ENCODE measurements at regions not wholly inside any gene's neighbourhood (a gene's known extent, or its start where the extent isn't known, plus 50 kb on each side); places are given as distances from the start of the nearest gene placed in this dataset.

- WGBS (ENCODE audit: extremely low coverage, insufficient read length, low lambda C conversion rate), result no CpG with 5 or more reads among the region's 1 CpG
- peaks cover 0 to 2% of the 10 kb centered on the region in 2 experiments; a peak in 1 of 5 replicates for H3K9me3 Mint-ChIP-seq
- no peak overlapping the region for H2AFZ ChIP-seq (ENCODE audit: low read length)
These were observed 148.3 kb upstream of the NXPH2 start for GRCh38 chr2:138928374-138929021.

More at GRCh38 chr2:138928374-138929021, 148.3 kb upstream of the NXPH2 start:
- Histone ChIP-seq H2BK15ac (ENCODE audit: low read depth, low read length) (no peak overlapping the region), H4K5ac (ENCODE audit: insufficient read length, low read depth, low read length) (no peak overlapping the region), H2BK5ac (ENCODE audit: insufficient read length, low read length) (no peak overlapping the region), H2AK5ac (ENCODE audit: insufficient read length, low read length) (no peak overlapping the region), H3K4me1 (ENCODE audit: insufficient read depth, low read length) (0 out of 2 replicates have a peak, but pooled peaks cover 2% of the 10 kb centered on the region), H3K14ac (ENCODE audit: insufficient read depth, low read length) (no peak overlapping the region), H4K20me1 (ENCODE audit: control insufficient read depth, insufficient read depth, insufficient read length) (no peaks in the 10 kb centered on the region), H2BK12ac (ENCODE audit: insufficient read length, low read depth, low read length) (no peak overlapping the region), H3K4ac (ENCODE audit: low read depth, low read length) (no peak overlapping the region), H3K18ac (ENCODE audit: insufficient read length, low read depth, low read length) (no peak overlapping the region), H2BK20ac (ENCODE audit: low read depth, low read length, poor library complexity, severe bottlenecking) (no peak overlapping the region), H3K23ac (ENCODE audit: insufficient read length, low read depth, low read length) (no peak overlapping the region), H3K4me2 (ENCODE audit: insufficient read depth, insufficient read length, low read length) (no peak overlapping the region), H3K9ac (ENCODE audit: extremely low read depth, insufficient read length, low read length) (no peak overlapping the region), H3K56ac (ENCODE audit: insufficient read length, low read depth, low read length) (no peak overlapping the region), H4K91ac (ENCODE audit: insufficient read length, low read depth, low read length) (no peak overlapping the region), H3K27me3 (ENCODE audit: insufficient read depth, low read length) (no peaks in the 10 kb centered on the region), H3K79me2 (ENCODE audit: insufficient read depth, low read length) (no peaks in the 10 kb centered on the region), H3T11ph (ENCODE audit: low read length) (no peak overlapping the region), H4K8ac (replicated peaks; ENCODE audit: insufficient read length, low read depth, low read length) (no peak overlapping the region), H3K79me1 (ENCODE audit: insufficient read depth, low read depth, low read length, poor library complexity, severe bottlenecking) (no peaks in the 10 kb centered on the region), H2BK120ac (ENCODE audit: low read depth, low read length, poor library complexity, severe bottlenecking) (no peak overlapping the region), H3K23me2 (ENCODE audit: insufficient read length, low read depth, low read length, poor library complexity, severe bottlenecking) (no peaks in the 10 kb centered on the region), H3K9me3 (ENCODE audit: control insufficient read depth, low read depth, low read length) (no peaks in the 10 kb centered on the region), H3K27ac (ENCODE audit: insufficient read length, low read depth, low read length) (no peak overlapping the region)
- H3K4me1 Mint-ChIP-seq, result peaks cover 0 to 5% of the 10 kb centered on the region in 2 experiments; a peak in 2 of 4 replicates
- H3K27me3 Mint-ChIP-seq (ENCODE audit: low read depth), result no peaks in the 10 kb centered on the region
- TF ChIP-seq CTCF (conservative IDR thresholded peaks at IDR 0.05), result no peak
- H3K4me3 Mint-ChIP-seq, result no peak overlapping the region
- no peak overlapping the region for H3K27ac Mint-ChIP-seq
- no peak for DNase-seq
- H3K36me3 Mint-ChIP-seq (ENCODE audit: insufficient read depth in 1 of 3, low read depth in 3 of 3), result no peaks in the 10 kb centered on the region
